ENCODE measurements at regions not wholly inside any gene's neighbourhood (a gene's known extent, or its start where the extent isn't known, plus 50 kb on each side); places are given as distances from the start of the nearest gene placed in this dataset.

DNA sequence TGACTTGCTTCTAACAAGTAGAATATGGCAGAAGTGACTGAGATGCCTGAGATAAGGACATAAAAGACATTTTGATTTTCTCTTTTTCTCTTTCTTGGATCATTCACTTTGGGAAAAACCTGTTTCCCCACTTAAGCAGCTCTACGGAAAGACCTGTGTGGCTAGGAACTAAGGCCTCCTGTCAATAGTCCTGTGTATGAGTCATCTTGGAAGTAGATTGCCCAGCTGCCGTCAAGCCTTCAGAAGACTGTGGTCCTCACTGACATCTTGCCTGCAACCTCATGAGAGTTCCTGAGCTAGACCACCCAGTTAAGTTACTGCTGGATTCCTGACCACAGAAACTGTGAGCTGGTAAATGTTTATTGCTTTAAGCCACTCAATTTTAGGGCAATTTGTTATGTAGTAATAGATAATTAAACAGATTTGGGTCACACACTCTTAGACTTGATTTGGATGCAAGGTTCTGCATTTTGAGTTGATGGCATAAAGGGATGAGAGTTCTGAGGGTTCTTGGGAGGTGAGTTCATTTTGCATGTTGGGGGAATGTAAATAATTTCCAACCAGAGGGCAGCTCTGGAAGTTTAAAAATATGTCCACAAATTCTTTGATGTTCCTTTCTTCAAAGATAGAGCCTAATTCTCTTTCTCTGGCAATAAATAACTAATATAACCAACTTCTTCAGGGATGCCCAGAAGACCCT, 229.2 kb downstream of the SQOR start:
- TF ChIP-seq, protein P1, sequence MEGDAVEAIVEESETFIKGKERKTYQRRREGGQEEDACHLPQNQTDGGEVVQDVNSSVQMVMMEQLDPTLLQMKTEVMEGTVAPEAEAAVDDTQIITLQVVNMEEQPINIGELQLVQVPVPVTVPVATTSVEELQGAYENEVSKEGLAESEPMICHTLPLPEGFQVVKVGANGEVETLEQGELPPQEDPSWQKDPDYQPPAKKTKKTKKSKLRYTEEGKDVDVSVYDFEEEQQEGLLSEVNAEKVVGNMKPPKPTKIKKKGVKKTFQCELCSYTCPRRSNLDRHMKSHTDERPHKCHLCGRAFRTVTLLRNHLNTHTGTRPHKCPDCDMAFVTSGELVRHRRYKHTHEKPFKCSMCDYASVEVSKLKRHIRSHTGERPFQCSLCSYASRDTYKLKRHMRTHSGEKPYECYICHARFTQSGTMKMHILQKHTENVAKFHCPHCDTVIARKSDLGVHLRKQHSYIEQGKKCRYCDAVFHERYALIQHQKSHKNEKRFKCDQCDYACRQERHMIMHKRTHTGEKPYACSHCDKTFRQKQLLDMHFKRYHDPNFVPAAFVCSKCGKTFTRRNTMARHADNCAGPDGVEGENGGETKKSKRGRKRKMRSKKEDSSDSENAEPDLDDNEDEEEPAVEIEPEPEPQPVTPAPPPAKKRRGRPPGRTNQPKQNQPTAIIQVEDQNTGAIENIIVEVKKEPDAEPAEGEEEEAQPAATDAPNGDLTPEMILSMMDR (IDR thresholded peaks at IDR 0.05; ENCODE audit: borderline replicate concordance, extremely low read depth, insufficient read depth): no peak
- DNase-seq (no peak), FAIRE-seq (no peak)
- H3K9me3 ChIP-seq (ENCODE audit: control insufficient read depth in 2 of 3, insufficient read depth in 1 of 3, low read length in 3 of 3): no peaks in the 10 kb centered on the region
- H3K27me3 ChIP-seq (ENCODE audit: control insufficient read depth, insufficient read depth, low read length): no peaks in the 10 kb centered on the region
- H3K4me3 ChIP-seq (ENCODE audit: low read length in 3 of 3): no peak overlapping the region
- H3K9ac ChIP-seq (ENCODE audit: low read length in 3 of 3): no peak overlapping the region
- H3K36me3 ChIP-seq (ENCODE audit: control insufficient read depth in 2 of 3, insufficient read depth in 3 of 3, low read length in 3 of 3): no peaks in the 10 kb centered on the region
- intact Hi-C loops (cut with DNase I): no loop called here
- no peak overlapping the region for H3K27ac ChIP-seq (ENCODE audit: low read depth in 2 of 2, low read length in 2 of 2)
- no peaks in the 10 kb centered on the region for H3K4me1 ChIP-seq (ENCODE audit: control insufficient read depth in 2 of 3, insufficient read depth in 2 of 3, low read depth in 1 of 3, low read length in 3 of 3)

DNA sequence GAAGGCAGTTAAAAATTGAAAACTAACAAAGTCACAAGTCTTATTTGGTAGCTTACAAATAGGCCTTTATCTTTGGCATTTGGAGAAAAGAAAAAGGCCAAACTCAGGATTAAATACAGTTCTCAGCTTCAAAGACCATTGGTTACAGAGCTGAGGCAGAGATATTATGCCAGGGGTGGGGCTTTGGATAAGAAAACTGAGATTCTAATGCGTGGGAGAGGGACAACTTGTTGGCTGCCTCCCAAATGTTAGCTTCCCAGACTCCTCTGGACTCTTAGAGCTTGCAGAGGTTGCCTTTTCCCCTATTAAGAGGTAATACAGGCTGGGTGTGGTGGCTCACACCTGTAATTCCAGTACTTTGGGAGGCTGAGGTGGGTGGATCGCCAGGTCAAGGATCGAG, 231.8 kb downstream of the SQOR start:
- H3K27ac ChIP-seq (ENCODE audit: low read depth in 2 of 2, low read length in 2 of 2): no peak overlapping the region
- no peaks in the 10 kb centered on the region for H3K36me3 ChIP-seq (ENCODE audit: control insufficient read depth in 2 of 3, insufficient read depth in 3 of 3, low read length in 3 of 3)
- H3K9ac ChIP-seq (ENCODE audit: low read length in 3 of 3): no peak overlapping the region
- no peaks in the 10 kb centered on the region for H3K27me3 ChIP-seq (ENCODE audit: control insufficient read depth, insufficient read depth, low read length)
- H3K4me3 ChIP-seq (ENCODE audit: low read length in 3 of 3): no peak overlapping the region
- no peaks in the 10 kb centered on the region for H3K4me1 ChIP-seq (ENCODE audit: control insufficient read depth in 2 of 3, insufficient read depth in 2 of 3, low read depth in 1 of 3, low read length in 3 of 3)
- no peaks in the 10 kb centered on the region for H3K9me3 ChIP-seq (ENCODE audit: control insufficient read depth in 2 of 3, insufficient read depth in 1 of 3, low read length in 3 of 3)
- DNase-seq: no peak
- intact Hi-C loops (cut with DNase I): no loop called here
- no peak for FAIRE-seq
- TF ChIP-seq, protein P1 (IDR thresholded peaks at IDR 0.05; ENCODE audit: borderline replicate concordance, extremely low read depth, insufficient read depth): no peak

DNA sequence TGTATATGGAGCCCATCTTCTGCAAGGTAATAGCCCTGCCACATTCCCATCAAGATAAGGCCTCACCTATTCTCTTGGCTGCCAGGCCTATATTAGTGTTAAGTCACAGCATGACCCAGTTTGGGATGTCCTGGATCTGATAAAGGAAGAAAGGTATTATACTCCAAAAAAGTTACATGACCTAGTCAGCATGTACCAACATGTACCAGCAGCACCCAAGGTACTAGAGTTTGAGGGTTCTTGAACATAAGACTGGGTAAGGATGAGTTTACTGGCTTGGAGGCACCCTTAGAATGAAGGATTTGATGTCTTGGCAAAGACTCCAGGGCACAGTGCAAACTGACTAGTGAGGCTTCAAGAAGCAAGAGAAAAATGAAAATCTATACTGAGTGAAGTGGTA, 232.5 kb downstream of the SQOR start:
- Histone ChIP-seq H3K4me1 (ENCODE audit: control insufficient read depth in 2 of 3, insufficient read depth in 2 of 3, low read depth in 1 of 3, low read length in 3 of 3) (no peaks in the 10 kb centered on the region), H3K9ac (ENCODE audit: low read length in 3 of 3) (no peak overlapping the region), H3K9me3 (ENCODE audit: control insufficient read depth in 2 of 3, insufficient read depth in 1 of 3, low read length in 3 of 3) (no peaks in the 10 kb centered on the region), H3K27me3 (ENCODE audit: control insufficient read depth, insufficient read depth, low read length) (no peaks in the 10 kb centered on the region), H3K36me3 (ENCODE audit: control insufficient read depth in 2 of 3, insufficient read depth in 3 of 3, low read length in 3 of 3) (no peaks in the 10 kb centered on the region), H3K27ac (ENCODE audit: low read depth in 2 of 2, low read length in 2 of 2) (no peak overlapping the region), H3K4me3 (ENCODE audit: low read length in 3 of 3) (no peak overlapping the region)
- DNase-seq (no peak), FAIRE-seq (no peak)
- intact Hi-C loops (cut with DNase I): no loop called here
- TF ChIP-seq, protein P1 (IDR thresholded peaks at IDR 0.05; ENCODE audit: borderline replicate concordance, extremely low read depth, insufficient read depth): no peak
